Activated T-cell treated with anti-CD3 and anti-CD28 coated beads for 4 hours (primary cell): ENCODE measurements at regions not wholly inside any gene's neighbourhood (a gene's known extent, or its start where the extent isn't known, plus 50 kb on each side); places are given as distances from the start of the nearest gene placed in this dataset.

Experiments used
- DNase-seq: peaks from one replicate; pipeline ENCODE4 v3.0.0-alpha.2; 2020

GRCh38 chr6:155611742-155612141 is 156.1 kb upstream of the NOX3 start:
- DNase-seq = no peak

DNA sequence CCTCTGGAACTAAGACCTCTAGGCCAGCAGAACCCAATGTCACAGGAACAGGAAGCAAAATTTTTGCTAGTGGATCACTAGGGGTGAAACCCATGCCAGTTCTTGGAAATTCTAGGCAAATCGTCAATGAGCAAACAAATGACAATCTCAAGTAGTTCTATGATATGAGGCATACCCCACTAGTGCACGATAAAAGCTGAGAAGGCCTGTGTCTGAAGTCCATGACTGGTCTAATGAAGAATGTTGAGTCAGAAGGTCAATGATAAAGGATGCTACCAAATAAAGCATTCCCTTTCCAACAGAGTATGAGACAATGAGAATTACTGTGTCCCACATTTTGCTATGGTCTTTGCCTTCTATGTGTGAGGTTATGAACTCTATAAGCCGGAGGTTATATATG is 149.4 kb upstream of the NOX3 start:
- no peak for DNase-seq

DNA sequence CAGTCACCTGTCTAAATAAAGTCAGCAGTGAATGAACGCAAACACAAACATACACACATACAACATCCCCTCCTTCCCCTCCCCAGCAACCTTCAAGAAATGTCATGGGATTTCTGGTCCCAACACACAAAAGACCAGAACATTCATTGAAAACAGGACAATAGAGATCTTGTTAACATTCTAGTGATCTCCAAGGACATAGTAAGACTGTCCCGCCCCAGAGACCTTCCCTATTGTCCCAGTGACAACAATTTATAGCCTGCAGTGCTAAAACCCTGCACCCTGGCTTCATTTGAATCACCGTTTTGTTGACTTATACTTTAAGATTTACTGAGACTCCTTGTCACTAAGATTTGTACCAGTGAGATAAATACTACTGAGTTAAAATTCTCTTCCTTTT is 143.9 kb upstream of the NOX3 start:
- no peak for DNase-seq

DNA sequence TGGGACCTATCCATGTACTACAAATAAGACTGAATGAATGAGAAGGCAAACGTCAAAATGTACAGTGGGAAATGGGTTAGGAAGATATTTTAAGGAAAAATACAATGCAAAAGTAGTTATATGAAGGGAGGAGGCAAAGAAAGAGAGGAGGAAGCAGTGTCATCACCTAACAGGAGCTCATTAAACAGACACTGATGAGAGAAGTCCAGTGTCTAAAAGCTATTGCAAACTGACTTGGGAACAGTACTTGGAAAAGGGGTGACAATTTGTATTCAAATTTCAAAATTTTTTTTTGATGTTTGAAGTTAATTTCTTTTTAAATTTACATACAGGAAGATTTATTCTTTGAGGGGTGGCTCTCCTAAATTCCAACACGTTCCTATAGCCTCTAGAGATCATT is 143.5 kb upstream of the NOX3 start:
- no peak for DNase-seq

DNA sequence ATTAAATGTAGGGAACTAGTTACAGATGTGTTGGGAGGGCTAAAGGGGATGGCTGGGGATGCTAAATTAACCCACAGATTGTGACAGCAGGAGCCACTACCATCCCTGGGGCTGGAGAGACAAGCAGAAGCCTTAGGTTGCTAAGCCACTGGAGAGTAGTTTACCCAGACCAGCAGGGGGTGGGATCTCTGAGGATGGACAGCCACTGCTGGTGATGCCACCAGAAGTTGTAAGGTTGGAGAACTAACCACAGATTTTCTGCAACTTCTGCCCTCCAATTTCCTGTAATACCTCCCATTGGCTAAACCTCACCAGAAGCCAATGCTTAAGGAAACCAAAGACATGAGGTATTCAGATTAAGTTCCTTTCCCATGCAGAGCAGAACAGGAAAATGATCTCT is 139.6 kb upstream of the NOX3 start:
- no peak for DNase-seq

- DNase-seq = no peak
These were observed 136.1 kb upstream of the NOX3 start for GRCh38 chr6:155591741-155592140.

- DNase-seq = no peak
These were observed 133.6 kb upstream of the NOX3 start for GRCh38 chr6:155589190-155589589.

DNA sequence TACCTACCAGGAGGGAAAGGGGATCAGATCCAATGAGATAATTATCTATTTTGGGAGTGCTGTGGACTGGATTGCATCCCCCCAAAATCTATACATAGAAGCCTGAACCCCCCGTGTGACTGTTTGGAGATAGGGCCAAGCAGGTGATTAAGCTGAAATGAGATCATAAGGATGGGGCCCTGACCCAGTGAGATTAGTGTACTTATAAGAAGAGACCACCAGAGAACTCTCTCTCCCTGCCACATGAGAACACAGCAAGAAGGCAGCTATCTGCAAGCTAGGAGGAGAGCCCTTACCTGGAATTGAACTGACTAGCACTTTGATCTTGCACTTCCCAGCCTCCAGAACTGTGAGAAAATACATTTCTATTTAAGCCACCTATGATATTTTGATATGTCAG is 132.2 kb upstream of the NOX3 start:
- no peak for DNase-seq

GRCh38 chr6:155586090-155586489 is 130.5 kb upstream of the NOX3 start:
- no peak for DNase-seq

GRCh38 chr6:155584006-155584405 is 128.4 kb upstream of the NOX3 start:
- DNase-seq = no peak

GRCh38 chr6:155582016-155582991 is 126.7 kb upstream of the NOX3 start:
- DNase-seq = no peak

DNA sequence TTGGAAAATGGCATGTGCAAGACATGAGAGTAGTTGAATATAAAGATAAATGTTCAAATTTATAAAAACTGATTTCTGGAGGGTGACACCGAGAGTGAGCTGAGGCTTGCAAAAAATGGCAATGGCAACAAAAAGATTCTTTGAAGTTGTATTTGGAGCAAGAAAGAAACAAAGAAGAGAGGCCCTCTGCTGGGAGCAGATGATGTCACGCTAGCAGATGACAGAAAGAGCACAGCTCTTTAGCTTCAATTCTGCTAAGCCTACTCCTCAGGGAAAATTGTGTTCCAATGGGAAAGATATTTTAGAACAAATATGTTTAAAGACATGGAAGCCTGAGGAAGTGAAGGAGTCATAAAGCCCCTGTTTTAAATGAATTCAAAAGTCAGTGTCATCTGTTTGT is 125.3 kb upstream of the NOX3 start:
- no peak for DNase-seq

DNA sequence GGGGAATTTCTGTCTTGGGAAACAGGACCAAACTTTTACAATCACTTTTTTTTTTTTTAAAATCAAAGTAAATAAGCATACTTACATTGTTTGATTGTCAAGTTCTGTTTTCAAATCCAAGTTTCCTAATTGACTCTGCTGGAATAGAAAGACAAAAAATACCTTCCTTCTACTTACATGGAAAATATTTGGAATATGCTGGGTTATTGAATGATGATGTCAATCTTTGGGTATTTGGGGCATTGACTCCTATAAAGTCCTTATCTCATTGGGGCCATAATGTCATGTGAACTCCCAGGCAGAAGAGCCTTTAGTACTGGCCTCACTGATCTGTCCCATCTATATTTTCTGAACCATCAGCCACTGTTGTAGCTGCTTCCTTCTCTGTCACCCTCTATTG is 122.6 kb upstream of the NOX3 start:
- no peak for DNase-seq

GRCh38 chr6:155561966-155562364 is 106.3 kb upstream of the NOX3 start:
- DNase-seq = no peak

DNA sequence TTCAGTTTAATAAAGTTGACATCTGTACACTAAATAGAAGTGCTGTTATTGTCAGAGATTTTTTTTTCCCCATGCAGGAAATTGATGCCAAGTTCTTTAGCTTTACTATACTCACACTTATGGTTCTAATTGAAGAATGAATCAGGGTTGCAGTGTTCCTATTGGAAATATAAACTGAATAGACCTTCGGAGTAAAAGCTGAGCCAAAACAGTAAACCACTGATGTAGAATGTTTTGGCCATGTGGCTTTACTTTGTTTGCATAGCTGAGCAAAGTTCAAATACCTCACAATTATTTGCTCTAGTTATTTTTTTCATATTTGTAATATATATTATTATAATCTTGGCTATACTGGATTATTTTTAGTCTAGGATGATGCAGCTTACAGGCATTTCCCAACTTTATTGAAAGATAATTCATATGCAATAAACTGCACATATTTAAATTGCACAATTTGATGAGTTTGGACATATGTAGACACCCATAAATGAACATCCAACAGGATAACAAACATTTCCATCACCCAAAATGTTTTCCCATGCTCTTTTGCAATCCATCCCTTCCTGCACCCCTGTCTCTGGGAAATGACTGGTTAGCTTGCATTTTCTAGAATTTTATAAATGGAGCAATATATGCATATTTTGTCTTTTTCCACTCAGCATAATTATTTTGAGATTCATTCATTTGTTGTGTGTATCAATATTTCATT is 105.8 kb upstream of the NOX3 start:
- no peak for DNase-seq

DNA sequence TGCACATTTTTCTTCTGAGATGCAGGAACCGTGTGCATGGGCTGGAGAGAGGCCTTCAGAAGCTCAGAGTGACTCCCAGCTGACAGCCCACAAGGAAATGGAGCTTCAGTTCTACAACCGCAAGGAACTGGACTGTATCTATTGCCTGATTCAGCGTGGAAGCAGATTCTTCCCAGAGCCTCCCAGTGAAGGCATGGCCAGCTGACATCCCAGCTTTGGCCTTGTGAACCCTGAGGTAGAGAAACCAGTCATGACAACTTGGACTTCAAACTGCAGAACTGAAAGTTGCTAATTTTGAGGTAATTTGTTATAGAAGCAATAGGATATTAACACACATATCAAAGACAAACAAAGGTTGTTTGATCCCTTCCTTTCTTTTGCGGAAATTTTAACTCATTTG is 94.3 kb upstream of the NOX3 start:
- DNase-seq = no peak

DNA sequence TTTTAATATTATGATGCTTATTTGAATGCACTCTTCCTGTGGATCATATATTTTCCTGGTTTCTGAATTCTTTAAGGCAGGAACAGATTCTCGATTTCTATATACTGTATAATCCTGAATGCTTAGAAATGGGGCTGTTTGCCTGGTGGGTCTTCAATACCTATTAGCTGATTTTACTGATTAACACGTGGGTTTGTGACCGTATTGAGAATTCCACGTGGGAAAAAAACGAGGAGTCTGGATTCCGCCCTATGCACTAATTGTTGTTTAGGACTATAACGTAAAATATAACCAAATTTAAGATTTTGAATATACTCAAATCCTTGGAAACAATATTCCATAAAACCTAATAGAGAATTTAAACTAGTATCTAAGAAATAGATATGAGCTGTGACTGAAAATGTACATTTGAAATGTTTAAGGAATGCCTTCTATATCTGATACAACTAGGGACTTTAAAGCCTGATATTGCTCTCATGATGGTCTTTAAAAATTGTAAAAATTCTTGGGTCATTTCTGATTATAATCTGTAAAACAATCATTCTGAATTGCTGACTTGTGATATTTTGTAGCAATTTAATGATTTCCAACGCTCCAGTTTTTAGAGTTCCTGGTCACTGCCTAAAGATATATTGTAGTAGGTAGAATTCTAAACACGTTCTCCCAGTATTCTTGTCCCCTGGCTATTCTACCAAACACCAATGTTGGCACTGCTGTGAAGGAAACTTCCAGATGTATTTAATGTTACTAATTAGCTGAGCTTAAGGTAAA is 93.6 kb upstream of the NOX3 start:
- no peak for DNase-seq

GRCh38 chr6:155548576-155548975 is 92.9 kb upstream of the NOX3 start:
- DNase-seq = no peak

GRCh38 chr6:155544677-155545076 is 89.0 kb upstream of the NOX3 start:
- no peak for DNase-seq

DNA sequence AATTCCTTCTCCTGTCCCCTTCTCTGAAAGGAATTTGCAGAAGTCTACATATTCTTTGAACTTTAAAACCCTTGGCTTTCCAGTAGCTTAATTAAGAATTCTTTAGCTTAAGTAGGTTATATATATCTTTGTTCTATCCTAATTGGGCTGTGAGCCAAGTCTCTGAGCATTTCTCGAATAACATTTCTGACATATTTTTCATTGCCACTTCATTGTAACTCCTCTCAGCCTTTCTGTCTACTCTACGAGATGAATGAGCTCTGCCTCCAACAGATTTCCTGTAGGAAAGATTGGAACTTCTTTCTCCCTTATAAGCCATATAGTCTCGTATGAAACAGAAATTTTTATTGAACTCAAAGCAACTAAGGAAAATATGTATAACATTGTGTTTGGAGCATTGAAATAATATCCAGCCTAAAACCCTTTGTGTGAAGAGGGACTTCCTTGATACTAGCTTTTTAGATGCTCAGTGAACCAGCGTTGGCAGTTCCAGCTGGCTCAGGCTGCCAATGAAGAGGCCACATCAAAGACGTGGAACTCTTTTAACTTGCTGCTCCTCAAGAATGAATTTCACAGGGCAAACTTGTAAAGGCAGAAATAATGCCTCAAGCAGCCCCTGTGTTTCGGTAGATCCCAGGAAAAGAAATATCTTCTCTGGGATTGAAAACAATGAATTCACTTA is 87.7 kb upstream of the NOX3 start:
- no peak for DNase-seq

- DNase-seq = no peak
These were observed 86.4 kb upstream of the NOX3 start for GRCh38 chr6:155542036-155542435.

DNA sequence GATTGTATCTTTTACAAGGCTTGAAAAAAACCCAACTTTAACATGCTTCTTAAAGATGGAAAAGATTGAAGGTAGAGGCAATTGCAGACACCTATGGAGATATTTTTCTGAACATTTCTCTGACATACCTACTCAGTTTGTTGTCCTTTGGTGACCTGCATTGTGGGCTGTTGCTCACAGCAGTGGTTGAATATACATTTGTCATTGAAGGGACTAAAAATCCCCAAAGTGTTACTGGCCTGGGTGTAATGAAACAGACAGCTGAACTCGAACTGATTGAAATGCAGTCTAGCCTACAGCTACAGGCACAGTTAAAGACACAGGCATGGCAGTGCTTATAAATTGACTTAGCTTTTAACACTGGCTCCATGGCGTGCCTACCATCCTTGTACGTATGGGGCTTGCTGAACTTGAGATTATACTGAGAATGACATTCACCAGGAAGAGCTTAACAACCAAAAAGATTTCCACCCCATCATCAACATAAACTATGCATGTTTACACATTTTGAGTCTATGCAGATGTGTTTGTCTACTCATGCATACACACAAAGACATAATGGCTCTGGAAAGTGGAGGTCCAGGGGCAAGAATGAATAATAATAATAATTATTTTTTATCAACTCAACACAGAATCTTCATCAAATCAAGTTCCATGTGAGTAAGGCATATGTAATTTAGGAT is 83.2 kb upstream of the NOX3 start:
- no peak for DNase-seq
